ENCODE measurements at regions not wholly inside any gene's neighbourhood (a gene's known extent, or its start where the extent isn't known, plus 50 kb on each side); places are given as distances from the start of the nearest gene placed in this dataset.

GRCh38 chr14:89531661-89532335 is 114.8 kb upstream of the FOXN3 start:
- no peak overlapping the region for H3K27ac ChIP-seq
- TF ChIP-seq CTCF (IDR thresholded peaks at IDR 0.05) (no peak), ZFX (IDR thresholded peaks at IDR 0.05; ENCODE audit: borderline replicate concordance) (no peak)

- no peak overlapping the region for H3K27ac ChIP-seq
- TF ChIP-seq ZFX (IDR thresholded peaks at IDR 0.05; ENCODE audit: borderline replicate concordance): no peak
- TF ChIP-seq CTCF (IDR thresholded peaks at IDR 0.05): no peak
These were observed 108.1 kb upstream of the FOXN3 start for GRCh38 chr14:89524990-89525667.

- no peak overlapping the region for H3K27ac ChIP-seq
- no peak for TF ChIP-seq CTCF (IDR thresholded peaks at IDR 0.05)
- no peak for TF ChIP-seq ZFX (IDR thresholded peaks at IDR 0.05; ENCODE audit: borderline replicate concordance)
These were observed 107.4 kb upstream of the FOXN3 start for GRCh38 chr14:89524412-89524811.

GRCh38 chr14:89521988-89522387 is 105.0 kb upstream of the FOXN3 start:
- TF ChIP-seq ZFX (IDR thresholded peaks at IDR 0.05; ENCODE audit: borderline replicate concordance) (no peak), CTCF (IDR thresholded peaks at IDR 0.05) (no peak)
- H3K27ac ChIP-seq: no peak overlapping the region

GRCh38 chr14:89519040-89519439 is 102.0 kb upstream of the FOXN3 start:
- TF ChIP-seq ZFX (IDR thresholded peaks at IDR 0.05; ENCODE audit: borderline replicate concordance) (no peak), CTCF (IDR thresholded peaks at IDR 0.05) (no peak)
- no peak overlapping the region for H3K27ac ChIP-seq

- TF ChIP-seq ZFX (IDR thresholded peaks at IDR 0.05; ENCODE audit: borderline replicate concordance) (no peak), CTCF (IDR thresholded peaks at IDR 0.05) (no peak)
These were observed 99.1 kb upstream of the FOXN3 start for GRCh38 chr14:89516173-89516572.

GRCh38 chr14:89514601-89515000 is 97.6 kb upstream of the FOXN3 start:
- TF ChIP-seq CTCF (IDR thresholded peaks at IDR 0.05): no peak
- no peak for TF ChIP-seq ZFX (IDR thresholded peaks at IDR 0.05; ENCODE audit: borderline replicate concordance)
- no peak overlapping the region for H3K27ac ChIP-seq

More at GRCh38 chr14:89516173-89516572, 99.1 kb upstream of the FOXN3 start:
- no peak overlapping the region for H3K27ac ChIP-seq
